ENCODE measurements at regions not wholly inside any gene's neighbourhood (a gene's known extent, or its start where the extent isn't known, plus 50 kb on each side); places are given as distances from the start of the nearest gene placed in this dataset.

DNA sequence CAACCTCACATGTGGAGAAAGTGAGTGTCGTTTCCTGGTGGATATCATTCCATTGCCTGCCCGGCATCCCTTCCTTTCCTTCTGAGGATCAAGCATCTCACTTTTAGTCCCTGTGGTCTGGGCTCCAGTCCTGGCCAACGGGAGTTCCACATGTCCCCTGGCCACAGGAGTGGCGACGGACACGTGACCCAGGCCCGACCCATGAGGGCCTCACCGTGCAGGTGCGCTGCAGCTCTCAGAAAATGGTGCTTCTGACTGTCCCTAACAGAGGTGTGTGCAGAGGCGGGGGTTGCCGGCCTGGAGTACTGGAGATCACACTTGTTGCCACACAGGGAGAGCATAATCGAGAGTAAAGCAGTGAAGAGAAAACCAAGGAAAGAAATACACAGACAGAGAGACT, 476.9 kb upstream of the FRG1 start:
- no peak for TF ChIP-seq POLR2A (IDR thresholded peaks at IDR 0.05)
- TF ChIP-seq, protein P1, sequence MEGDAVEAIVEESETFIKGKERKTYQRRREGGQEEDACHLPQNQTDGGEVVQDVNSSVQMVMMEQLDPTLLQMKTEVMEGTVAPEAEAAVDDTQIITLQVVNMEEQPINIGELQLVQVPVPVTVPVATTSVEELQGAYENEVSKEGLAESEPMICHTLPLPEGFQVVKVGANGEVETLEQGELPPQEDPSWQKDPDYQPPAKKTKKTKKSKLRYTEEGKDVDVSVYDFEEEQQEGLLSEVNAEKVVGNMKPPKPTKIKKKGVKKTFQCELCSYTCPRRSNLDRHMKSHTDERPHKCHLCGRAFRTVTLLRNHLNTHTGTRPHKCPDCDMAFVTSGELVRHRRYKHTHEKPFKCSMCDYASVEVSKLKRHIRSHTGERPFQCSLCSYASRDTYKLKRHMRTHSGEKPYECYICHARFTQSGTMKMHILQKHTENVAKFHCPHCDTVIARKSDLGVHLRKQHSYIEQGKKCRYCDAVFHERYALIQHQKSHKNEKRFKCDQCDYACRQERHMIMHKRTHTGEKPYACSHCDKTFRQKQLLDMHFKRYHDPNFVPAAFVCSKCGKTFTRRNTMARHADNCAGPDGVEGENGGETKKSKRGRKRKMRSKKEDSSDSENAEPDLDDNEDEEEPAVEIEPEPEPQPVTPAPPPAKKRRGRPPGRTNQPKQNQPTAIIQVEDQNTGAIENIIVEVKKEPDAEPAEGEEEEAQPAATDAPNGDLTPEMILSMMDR (IDR thresholded peaks at IDR 0.05), result no peak
- no peak for DNase-seq
- Histone ChIP-seq H3K27me3 (no peaks in the 10 kb centered on the region), H3K4me3 (no peak overlapping the region), H3K27ac (no peak overlapping the region), H3K4me1 (no peaks in the 10 kb centered on the region), H3K36me3 (no peaks in the 10 kb centered on the region), H3K9me3 (no peaks in the 10 kb centered on the region)
- intact Hi-C loops (cut with DNase I; ENCODE audit: low total_unique reads), result no loop called here

DNA sequence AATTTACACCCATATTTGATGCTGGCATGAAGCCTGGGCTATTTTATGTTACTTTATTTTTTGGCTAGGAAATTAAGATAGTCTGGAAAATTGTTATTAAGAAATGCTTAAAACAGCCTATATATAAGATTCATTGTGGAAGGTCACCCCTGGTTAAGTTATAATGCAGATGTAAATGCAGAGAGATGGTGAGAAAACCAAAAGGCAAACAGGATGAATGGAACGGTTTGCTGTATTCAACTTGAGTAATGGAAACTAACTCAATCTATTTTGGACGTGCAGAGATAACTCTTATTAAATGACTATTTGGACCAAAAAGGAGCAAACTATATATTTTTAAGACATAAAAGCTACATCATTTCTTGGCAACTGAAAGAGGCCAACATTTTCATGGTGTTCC, 446.3 kb upstream of the FRG1 start:
- intact Hi-C loops (cut with DNase I; ENCODE audit: low total_unique reads), result no loop called here
- Histone ChIP-seq H3K36me3 (no peaks in the 10 kb centered on the region), H3K27me3 (no peaks in the 10 kb centered on the region), H3K4me3 (no peak overlapping the region), H3K9me3 (no peaks in the 10 kb centered on the region), H3K27ac (no peak overlapping the region), H3K4me1 (no peaks in the 10 kb centered on the region)
- no peak for DNase-seq
- TF ChIP-seq, protein P1 (IDR thresholded peaks at IDR 0.05), result no peak
- TF ChIP-seq POLR2A (IDR thresholded peaks at IDR 0.05), result no peak

DNA sequence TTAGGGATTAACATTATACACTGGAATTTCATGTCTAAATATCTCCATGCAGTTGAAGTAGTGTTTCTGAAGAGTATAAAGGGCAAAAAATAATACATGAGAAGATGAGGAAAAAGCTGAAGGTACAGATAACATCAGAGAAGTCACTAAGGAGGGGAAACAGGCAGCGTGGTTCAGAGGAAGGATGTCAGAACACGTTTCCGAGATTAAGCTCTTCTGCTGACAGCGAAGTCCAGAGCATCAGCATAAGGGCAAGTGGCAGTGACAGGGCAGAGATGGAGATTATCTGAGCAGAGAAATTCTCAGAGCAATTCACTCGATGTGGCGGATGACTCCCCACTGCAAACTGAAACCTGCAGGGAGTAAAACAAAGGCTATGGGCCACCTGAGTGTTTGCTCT, 443.2 kb upstream of the FRG1 start:
- TF ChIP-seq, protein P1 (IDR thresholded peaks at IDR 0.05), result no peak
- no peak for TF ChIP-seq POLR2A (IDR thresholded peaks at IDR 0.05)
- H3K27ac ChIP-seq, result no peak overlapping the region
- H3K36me3 ChIP-seq, result no peaks in the 10 kb centered on the region
- H3K27me3 ChIP-seq, result no peaks in the 10 kb centered on the region
- no peak overlapping the region for H3K4me3 ChIP-seq
- H3K4me1 ChIP-seq, result no peaks in the 10 kb centered on the region
- intact Hi-C loops (cut with DNase I; ENCODE audit: low total_unique reads), result no loop called here
- DNase-seq, result no peak
- H3K9me3 ChIP-seq, result no peaks in the 10 kb centered on the region

DNA sequence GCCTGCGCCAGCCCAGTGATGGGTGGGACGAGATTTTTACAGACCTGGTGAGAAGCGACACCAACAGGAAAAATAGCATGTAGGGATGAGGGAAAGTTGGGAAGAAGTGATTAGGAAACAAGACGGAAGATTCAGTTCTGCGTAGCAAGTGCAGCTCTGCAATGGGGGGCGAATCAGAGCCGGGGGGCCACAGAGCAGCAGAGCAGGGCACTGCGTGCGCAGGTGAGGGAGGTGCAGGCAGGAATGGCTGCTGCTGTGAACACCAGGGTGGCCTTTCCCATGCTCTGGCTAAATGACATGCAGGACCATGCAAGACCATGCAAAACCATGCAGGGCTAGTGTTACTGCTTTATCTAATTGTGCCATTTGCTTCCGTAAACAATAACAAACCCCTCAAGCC, 442.7 kb upstream of the FRG1 start:
- Histone ChIP-seq H3K27ac (no peak overlapping the region), H3K36me3 (no peaks in the 10 kb centered on the region), H3K4me1 (no peaks in the 10 kb centered on the region), H3K27me3 (no peaks in the 10 kb centered on the region), H3K9me3 (no peaks in the 10 kb centered on the region), H3K4me3 (no peak overlapping the region)
- no peak for TF ChIP-seq POLR2A (IDR thresholded peaks at IDR 0.05)
- TF ChIP-seq, protein P1 (IDR thresholded peaks at IDR 0.05), result no peak
- no peak for DNase-seq
- intact Hi-C loops (cut with DNase I; ENCODE audit: low total_unique reads), result no loop called here

DNA sequence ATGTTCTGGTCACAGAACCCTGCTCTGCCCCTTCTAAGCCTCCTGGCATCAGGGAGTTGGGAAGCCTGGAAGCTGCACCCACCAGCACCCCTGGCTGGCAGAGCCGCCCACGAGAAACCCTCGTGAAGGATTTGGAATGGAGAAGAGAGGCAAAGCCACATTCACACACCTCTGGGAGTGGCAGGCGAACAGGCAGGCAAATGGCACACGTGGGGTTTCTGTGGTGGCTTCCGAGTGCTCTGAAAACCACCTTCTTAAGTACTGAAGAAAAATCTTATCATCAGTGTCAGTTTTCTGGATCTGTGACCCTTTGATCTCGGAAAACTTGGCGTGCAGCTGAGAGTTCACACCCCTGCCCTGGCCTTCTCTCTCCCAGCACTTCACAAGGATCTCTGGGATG, 442.2 kb upstream of the FRG1 start:
- H3K27ac ChIP-seq, result no peak overlapping the region
- no peak for DNase-seq
- no peak overlapping the region for H3K4me3 ChIP-seq
- no peaks in the 10 kb centered on the region for H3K36me3 ChIP-seq
- TF ChIP-seq, protein P1 (IDR thresholded peaks at IDR 0.05), result no peak
- no peak for TF ChIP-seq POLR2A (IDR thresholded peaks at IDR 0.05)
- no peaks in the 10 kb centered on the region for H3K27me3 ChIP-seq
- intact Hi-C loops (cut with DNase I; ENCODE audit: low total_unique reads), result no loop called here
- H3K9me3 ChIP-seq, result no peaks in the 10 kb centered on the region
- H3K4me1 ChIP-seq, result no peaks in the 10 kb centered on the region
